OCI-LY3 (cell line): ENCODE measurements at regions not wholly inside any gene's neighbourhood (a gene's known extent, or its start where the extent isn't known, plus 50 kb on each side); places are given as distances from the start of the nearest gene placed in this dataset.

Experiments used
- EZH2phosphoT487 ChIP-seq: fragments of 200-600 bp; shearing (Covaris generic); IDR thresholded peaks from 2 replicates; pipeline ENCODE4 v1.6.1; 2018; ENCODE audit warnings: antibody characterized with exemption, mixed run types, low read depth
- TF ChIP-seq, protein P1 (sequence below): fragments of 200-600, 300-600 bp; sonication (generic); IDR thresholded peaks from 2 replicates; pipeline ENCODE4 v1.5.1; 2014; ENCODE audit warnings: antibody characterized with exemption, low read length, low read depth

DNA sequence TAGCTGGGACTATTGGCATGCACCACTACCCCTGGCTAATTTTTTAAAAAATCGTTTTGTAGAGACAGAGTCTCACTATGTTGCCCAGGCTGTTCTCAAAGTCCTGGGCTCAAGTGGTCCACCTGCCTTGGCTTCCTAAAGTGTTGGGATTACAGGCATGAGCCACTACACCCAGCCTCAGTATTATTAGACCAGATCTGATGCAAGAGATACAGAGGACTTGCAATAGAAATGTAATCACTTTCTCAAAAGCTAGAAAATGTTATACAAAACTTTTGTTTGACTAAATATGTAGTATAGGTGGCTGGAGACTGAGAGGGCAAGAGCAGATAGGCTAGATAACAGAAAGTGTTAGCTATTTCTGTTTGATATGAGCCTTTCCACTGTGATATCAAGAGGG is 531.9 kb downstream of the SOX2 start:
- TF ChIP-seq, protein P1, sequence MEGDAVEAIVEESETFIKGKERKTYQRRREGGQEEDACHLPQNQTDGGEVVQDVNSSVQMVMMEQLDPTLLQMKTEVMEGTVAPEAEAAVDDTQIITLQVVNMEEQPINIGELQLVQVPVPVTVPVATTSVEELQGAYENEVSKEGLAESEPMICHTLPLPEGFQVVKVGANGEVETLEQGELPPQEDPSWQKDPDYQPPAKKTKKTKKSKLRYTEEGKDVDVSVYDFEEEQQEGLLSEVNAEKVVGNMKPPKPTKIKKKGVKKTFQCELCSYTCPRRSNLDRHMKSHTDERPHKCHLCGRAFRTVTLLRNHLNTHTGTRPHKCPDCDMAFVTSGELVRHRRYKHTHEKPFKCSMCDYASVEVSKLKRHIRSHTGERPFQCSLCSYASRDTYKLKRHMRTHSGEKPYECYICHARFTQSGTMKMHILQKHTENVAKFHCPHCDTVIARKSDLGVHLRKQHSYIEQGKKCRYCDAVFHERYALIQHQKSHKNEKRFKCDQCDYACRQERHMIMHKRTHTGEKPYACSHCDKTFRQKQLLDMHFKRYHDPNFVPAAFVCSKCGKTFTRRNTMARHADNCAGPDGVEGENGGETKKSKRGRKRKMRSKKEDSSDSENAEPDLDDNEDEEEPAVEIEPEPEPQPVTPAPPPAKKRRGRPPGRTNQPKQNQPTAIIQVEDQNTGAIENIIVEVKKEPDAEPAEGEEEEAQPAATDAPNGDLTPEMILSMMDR, result no peak
- no peak for TF ChIP-seq EZH2phosphoT487
